GM12878 (cell line): ENCODE measurements at regions not wholly inside any gene's neighbourhood (a gene's known extent, or its start where the extent isn't known, plus 50 kb on each side); places are given as distances from the start of the nearest gene placed in this dataset.

Experiments used
- ATAC-seq: fragments of 200-7000 bp; cut with Tn5 transposase; 3 replicates; pipeline ENCODE4 v1.9.1; 2020; ENCODE audit warnings: mild to moderate bottlenecking, moderate library complexity
- BruUV-seq: library from RNA; stranded (reverse); fragments of 400-500 nt; replicated peaks from 2 replicates; lab custom pipeline; 2021; lab: Mats Ljungman, UMichigan
- CTCF ChIA-PET: fragments of 300-600 bp; sonication (Branson Sonifier 250); formaldehyde crosslinking; extraction: SDS; loops from one replicate; lab custom pipeline; 2021; ENCODE audit warnings: inconsistent platforms; lab: Yijun Ruan, JAX
- POLR2A ChIA-PET: fragments of 350-600 bp; formaldehyde crosslinking; extraction: SDS; loops from one replicate; lab custom pipeline; 2021; ENCODE audit warnings: inconsistent platforms; lab: Charles Lee
- RAD21 ChIA-PET: fragments of 300-600 bp; sonication (Branson Sonifier 250); formaldehyde crosslinking; loops from one replicate; lab custom pipeline; 2023; ENCODE audit warnings: antibody characterized with exemption; ENCODE audit not compliant: unreplicated experiment; lab: Charles Lee
- SMC1A ChIA-PET: fragments of 300-600 bp; sonication (Branson Sonifier 250); formaldehyde crosslinking; loops from one replicate; lab custom pipeline; 2023; ENCODE audit not compliant: unreplicated experiment, uncharacterized antibody; lab: Charles Lee
- DNase-seq: peaks from one replicate; pipeline ENCODE4 v3.0.0-alpha.2; 2011; ENCODE audit warnings: low read depth, low spot score
- FAIRE-seq: peaks from 3 replicates; lab custom pipeline; 2011; peaks lifted over from hg19 to GRCh38; lab: Jason Lieb, UNC
- H2AFZ ChIP-seq: 2 replicates; pipeline ENCODE4 v1.6.0; 2011; ENCODE audit warnings: low read depth, low read length, control low read depth; ENCODE audit not compliant: control insufficient read depth
- H3K27ac ChIP-seq: 2 replicates; pipeline ENCODE4 v1.5.1; 2011; ENCODE audit warnings: control low read depth; ENCODE audit not compliant: control insufficient read depth, insufficient read depth
- H3K27me3 ChIP-seq, 2 experiments: replicated peaks in 1 of 2; 2 replicates each; pipeline versions ENCODE4 v1.6.0 to v1.6.1; 2011; ENCODE audit warnings: low read length in 1 of 2; ENCODE audit not compliant: control insufficient read depth in 2 of 2, insufficient read depth in 2 of 2
- H3K36me3 ChIP-seq, 2 experiments: 2 replicates each; pipeline ENCODE4 v1.5.1; 2011; ENCODE audit warnings: low read length in 1 of 2; ENCODE audit not compliant: control insufficient read depth in 2 of 2, insufficient read depth in 2 of 2
- H3K4me1 ChIP-seq: 2 replicates; pipeline ENCODE4 v1.6.1; 2011; ENCODE audit warnings: mild to moderate bottlenecking, low read length, moderate library complexity, mixed read lengths; ENCODE audit not compliant: control insufficient read depth, insufficient read depth
- H3K4me2 ChIP-seq: 2 replicates; pipeline ENCODE4 v1.6.0; 2011; ENCODE audit warnings: control low read depth; ENCODE audit not compliant: control insufficient read depth, insufficient read depth
- H3K4me3 ChIP-seq: fragments of 200-600 bp; sonication (generic); 2 replicates; pipeline ENCODE4 v1.5.1; 2016
- H3K79me2 ChIP-seq: 2 replicates; pipeline ENCODE4 v1.6.0; 2011; ENCODE audit warnings: low read length; ENCODE audit not compliant: control insufficient read depth, insufficient read depth
- H3K9ac ChIP-seq: 2 replicates; pipeline ENCODE4 v1.8.0; 2011; ENCODE audit warnings: low read length, control low read depth, mixed read lengths; ENCODE audit not compliant: control insufficient read depth, insufficient read depth
- H3K9me3 ChIP-seq: replicated peaks from 3 replicates; pipeline ENCODE4 v1.5.1; 2011; ENCODE audit warnings: mild to moderate bottlenecking, low read length; ENCODE audit not compliant: control insufficient read depth, insufficient read depth
- H4K20me1 ChIP-seq: 2 replicates; pipeline ENCODE4 v1.6.0; 2011; ENCODE audit not compliant: control insufficient read depth, insufficient read depth
- BRCA1 ChIP-seq: IDR thresholded peaks from 2 replicates; pipeline ENCODE4 v1.6.1; 2011; ENCODE audit warnings: low read depth, low read length, improper control_type of control experiment
- CHD2 ChIP-seq: IDR thresholded peaks from 2 replicates; pipeline ENCODE4 v1.6.1; 2011; ENCODE audit warnings: low read depth, low read length, improper control_type of control experiment, borderline replicate concordance
- CTCF ChIP-seq, 3 experiments: IDR thresholded peaks in 2 of 3; conservative IDR thresholded peaks in 1 of 3; 2 replicates each; pipeline ENCODE4 v1.5.1; 2011; ENCODE audit warnings: low read depth in 3 of 3, low read length in 3 of 3, mild to moderate bottlenecking in 3 of 3, control low read depth in 2 of 3, moderate library complexity in 2 of 3, inconsistent platforms in 1 of 3, mixed read lengths in 1 of 3; ENCODE audit not compliant: control insufficient read depth in 2 of 3, insufficient read depth in 1 of 3; ENCODE audit errors: extremely low read depth in 1 of 3
- FOXM1 ChIP-seq: IDR thresholded peaks from 2 replicates; pipeline ENCODE4 v1.6.1; 2012; ENCODE audit warnings: low read depth, mild to moderate bottlenecking, inconsistent platforms, low read length, moderate library complexity
- RAD21 ChIP-seq: IDR thresholded peaks from 2 replicates; pipeline ENCODE4 v1.6.1; 2011; ENCODE audit warnings: mild to moderate bottlenecking, low read depth, low read length, moderate library complexity; ENCODE audit not compliant: insufficient read depth
- RBBP5 ChIP-seq: fragments of 200-600 bp; sonication (generic); conservative IDR thresholded peaks from 2 replicates; pipeline ENCODE4 v1.6.1; 2016
- SPI1 ChIP-seq: IDR thresholded peaks from 2 replicates; pipeline ENCODE4 v1.6.1; 2011; ENCODE audit warnings: low read depth, mild to moderate bottlenecking, low read length, moderate library complexity, borderline replicate concordance; ENCODE audit not compliant: insufficient read depth
- ZNF687 ChIP-seq: fragments of 450-650 bp; IDR thresholded peaks from 2 replicates; pipeline ENCODE4 v1.6.1; 2017; ENCODE audit warnings: mild to moderate bottlenecking, moderate library complexity
- WGBS: methylation state at CpG from one replicate; pipeline ENCODE4 v1.1.6; 2016; ENCODE audit warnings: low lambda C conversion rate; ENCODE audit not compliant: insufficient replicate concordance, insufficient coverage; ENCODE audit errors: missing lambda C conversion rate; 5-methylcytosine and 5-hydroxymethylcytosine counted together
- in situ Hi-C: fragments of 300-500 bp; cut with MboI; formaldehyde crosslinking; loops from 9 replicates; pipeline ENCODE4 v1.14.3; 2018; ENCODE audit warnings: mixed read lengths
- intact Hi-C: fragments of 100-400 bp; cut with micrococcal nuclease; formaldehyde crosslinking; loops from one replicate; pipeline ENCODE4 v1.14.2; 2022; ENCODE audit not compliant: unreplicated experiment

GRCh38 chrX:143800150-143800549 is 79.6 kb upstream of the SPANXN2 start (continued):
- TF ChIP-seq ZNF687 (no peak), FOXM1 (no peak), RBBP5 (no peak)

GRCh38 chrX:143788265-143788664 is 67.7 kb upstream of the SPANXN2 start:
- H3K4me2 ChIP-seq = no peak overlapping the region
- POLR2A ChIA-PET = no interaction called here
- H3K27ac ChIP-seq = no peak overlapping the region
- H3K9me3 ChIP-seq = no peaks in the 10 kb centered on the region
- H3K36me3 ChIP-seq = no peaks in the 10 kb centered on the region
- DNase-seq (no peak), FAIRE-seq (no peak), ATAC-seq (no peak)
- no peaks in the 10 kb centered on the region for H4K20me1 ChIP-seq
- CTCF ChIA-PET = interaction anchor here (1.0 to 2.6 kb wide), 9 partner anchors 9 to 1402 kb away, joined by 3 to 14 read pairs (median 4); no protein-coding TSS in a partner anchor
- H3K79me2 ChIP-seq = no peaks in the 10 kb centered on the region
- RAD21 ChIA-PET = interaction anchor here (1.0 to 1.5 kb wide), 2 partner anchors 425 to 1402 kb away, joined by 3 to 4 read pairs; no protein-coding TSS in a partner anchor
- no peak overlapping the region for H3K9ac ChIP-seq
- no TSS peak for BruUV-seq
- H3K27me3 ChIP-seq = no peaks in the 10 kb centered on the region
- WGBS = 17% methylated on average over 3 of the region's 3 CpGs
- no peak overlapping the region for H3K4me3 ChIP-seq
- TF ChIP-seq RAD21 = peak; percentile 34; the same call in 1 of the 2 replicates
- no peak for TF ChIP-seq CHD2
- TF ChIP-seq CTCF (IDR thresholded peaks at IDR 0.05 in 2 of 3, conservative IDR thresholded peaks at IDR 0.05 in 1 of 3; ENCODE audit: control insufficient read depth in 2 of 3, extremely low read depth in 1 of 3, insufficient read depth in 1 of 3, low read depth in 3 of 3, low read length in 3 of 3) = peak; percentile 22 to 29 (median 26); a peak in 3 of 6 replicates
- TF ChIP-seq SPI1 = peak; percentile 22; the same call in 1 of the 2 replicates
- no peak for TF ChIP-seq BRCA1
- in situ Hi-C loops (no loop called here), intact Hi-C loops (no loop called here)
- SMC1A ChIA-PET = interaction anchor here (0.6 to 1.8 kb wide), 9 partner anchors 9 to 1402 kb away, joined by 3 to 8 read pairs (median 3); no protein-coding TSS in a partner anchor
- no peaks in the 10 kb centered on the region for H3K4me1 ChIP-seq
- H2AFZ ChIP-seq = no peak overlapping the region
